A549 (cell line): ENCODE measurements at regions not wholly inside any gene's neighbourhood (a gene's known extent, or its start where the extent isn't known, plus 50 kb on each side); places are given as distances from the start of the nearest gene placed in this dataset.

Source experiments
- EP300 ChIP-seq, 2 experiments: fragments of >200 bp; sonication (Bioruptor Twin); formaldehyde crosslinking; IDR thresholded peaks; 2 replicates in 1 of 2; 3 replicates in 1 of 2; pipeline ENCODE4 v1.6.1; 2016 to 2017
- JUNB ChIP-seq: fragments of >200 bp; sonication (Bioruptor Twin); formaldehyde crosslinking; IDR thresholded peaks from 2 replicates; pipeline ENCODE4 v1.6.1; 2016
- SMC3 ChIP-seq: fragments of >200 bp; sonication (Bioruptor Twin); formaldehyde crosslinking; IDR thresholded peaks from 3 replicates; pipeline ENCODE4 v1.6.1; 2018; ENCODE audit warnings: inconsistent platforms
- TF ChIP-seq, protein P1 (sequence below): fragments of >200 bp; sonication (Bioruptor Twin); formaldehyde crosslinking; IDR thresholded peaks from 3 replicates; pipeline ENCODE4 v1.5.1; 2016
- TF ChIP-seq, protein P2 (sequence below): fragments of 150-350 bp; IDR thresholded peaks from 2 replicates; pipeline ENCODE4 v1.6.1; 2014; ENCODE audit warnings: low read depth, mild to moderate bottlenecking, low read length

DNA sequence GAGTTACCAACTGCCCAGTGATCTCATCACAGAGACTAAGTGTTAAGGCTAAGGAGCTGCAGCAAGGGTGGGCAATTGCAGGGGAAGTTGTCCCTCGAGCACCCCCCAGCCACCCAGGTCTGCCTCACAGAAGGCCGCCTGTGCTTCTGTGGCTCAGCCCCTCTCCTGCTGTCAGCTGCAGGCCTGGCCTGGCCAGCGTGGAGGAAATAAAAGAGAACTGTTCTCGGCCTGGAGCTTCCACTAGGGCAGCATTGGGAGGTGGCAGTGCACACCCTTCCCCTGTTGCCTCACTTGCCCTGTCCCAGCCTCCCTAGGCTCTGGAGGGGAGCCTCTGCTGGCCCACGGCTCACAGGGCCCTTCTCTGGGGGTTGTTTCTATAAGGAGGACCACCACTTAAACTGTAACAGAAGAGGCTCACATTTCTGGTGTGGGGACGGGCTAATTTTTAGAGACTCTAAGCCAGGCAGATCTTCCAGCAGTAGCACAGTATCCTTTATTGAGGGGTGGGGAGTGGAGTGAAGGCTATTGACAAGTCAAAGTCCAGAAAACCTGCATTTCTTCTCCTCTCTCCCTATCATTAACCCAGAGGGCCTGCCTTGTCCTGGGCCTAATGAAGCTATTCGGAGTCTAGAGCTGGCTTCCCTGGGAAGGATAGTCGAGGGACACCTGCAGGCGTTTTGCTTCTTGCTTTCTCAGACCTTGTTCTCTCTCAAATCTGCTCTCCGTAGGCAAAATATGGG, 75.6 kb upstream of the ADPGK start:
- TF ChIP-seq EP300 (IDR thresholded peaks at IDR 0.05), result no peak
- TF ChIP-seq, protein P1, sequence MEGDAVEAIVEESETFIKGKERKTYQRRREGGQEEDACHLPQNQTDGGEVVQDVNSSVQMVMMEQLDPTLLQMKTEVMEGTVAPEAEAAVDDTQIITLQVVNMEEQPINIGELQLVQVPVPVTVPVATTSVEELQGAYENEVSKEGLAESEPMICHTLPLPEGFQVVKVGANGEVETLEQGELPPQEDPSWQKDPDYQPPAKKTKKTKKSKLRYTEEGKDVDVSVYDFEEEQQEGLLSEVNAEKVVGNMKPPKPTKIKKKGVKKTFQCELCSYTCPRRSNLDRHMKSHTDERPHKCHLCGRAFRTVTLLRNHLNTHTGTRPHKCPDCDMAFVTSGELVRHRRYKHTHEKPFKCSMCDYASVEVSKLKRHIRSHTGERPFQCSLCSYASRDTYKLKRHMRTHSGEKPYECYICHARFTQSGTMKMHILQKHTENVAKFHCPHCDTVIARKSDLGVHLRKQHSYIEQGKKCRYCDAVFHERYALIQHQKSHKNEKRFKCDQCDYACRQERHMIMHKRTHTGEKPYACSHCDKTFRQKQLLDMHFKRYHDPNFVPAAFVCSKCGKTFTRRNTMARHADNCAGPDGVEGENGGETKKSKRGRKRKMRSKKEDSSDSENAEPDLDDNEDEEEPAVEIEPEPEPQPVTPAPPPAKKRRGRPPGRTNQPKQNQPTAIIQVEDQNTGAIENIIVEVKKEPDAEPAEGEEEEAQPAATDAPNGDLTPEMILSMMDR, result no peak
- TF ChIP-seq, protein P2, sequence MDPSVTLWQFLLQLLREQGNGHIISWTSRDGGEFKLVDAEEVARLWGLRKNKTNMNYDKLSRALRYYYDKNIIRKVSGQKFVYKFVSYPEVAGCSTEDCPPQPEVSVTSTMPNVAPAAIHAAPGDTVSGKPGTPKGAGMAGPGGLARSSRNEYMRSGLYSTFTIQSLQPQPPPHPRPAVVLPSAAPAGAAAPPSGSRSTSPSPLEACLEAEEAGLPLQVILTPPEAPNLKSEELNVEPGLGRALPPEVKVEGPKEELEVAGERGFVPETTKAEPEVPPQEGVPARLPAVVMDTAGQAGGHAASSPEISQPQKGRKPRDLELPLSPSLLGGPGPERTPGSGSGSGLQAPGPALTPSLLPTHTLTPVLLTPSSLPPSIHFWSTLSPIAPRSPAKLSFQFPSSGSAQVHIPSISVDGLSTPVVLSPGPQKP, result no peak
- TF ChIP-seq SMC3, result no peak
- no peak for TF ChIP-seq JUNB
